GM12878 (cell line): ENCODE measurements at regions not wholly inside any gene's neighbourhood (a gene's known extent, or its start where the extent isn't known, plus 50 kb on each side); places are given as distances from the start of the nearest gene placed in this dataset.

Experiments used
- ATAC-seq: fragments of 200-7000 bp; cut with Tn5 transposase; 3 replicates; pipeline ENCODE4 v1.9.1; 2020; ENCODE audit warnings: mild to moderate bottlenecking, moderate library complexity
- BruUV-seq: library from RNA; stranded (reverse); fragments of 400-500 nt; replicated peaks from 2 replicates; lab custom pipeline; 2021; lab: Mats Ljungman, UMichigan
- CTCF ChIA-PET: fragments of 300-600 bp; sonication (Branson Sonifier 250); formaldehyde crosslinking; extraction: SDS; loops from one replicate; lab custom pipeline; 2021; ENCODE audit warnings: inconsistent platforms; lab: Yijun Ruan, JAX
- POLR2A ChIA-PET: fragments of 350-600 bp; formaldehyde crosslinking; extraction: SDS; loops from one replicate; lab custom pipeline; 2021; ENCODE audit warnings: inconsistent platforms; lab: Charles Lee
- RAD21 ChIA-PET: fragments of 300-600 bp; sonication (Branson Sonifier 250); formaldehyde crosslinking; loops from one replicate; lab custom pipeline; 2023; ENCODE audit warnings: antibody characterized with exemption; ENCODE audit not compliant: unreplicated experiment; lab: Charles Lee
- SMC1A ChIA-PET: fragments of 300-600 bp; sonication (Branson Sonifier 250); formaldehyde crosslinking; loops from one replicate; lab custom pipeline; 2023; ENCODE audit not compliant: unreplicated experiment, uncharacterized antibody; lab: Charles Lee
- DNase-seq: peaks from one replicate; pipeline ENCODE4 v3.0.0-alpha.2; 2011; ENCODE audit warnings: low read depth, low spot score
- FAIRE-seq: peaks from 3 replicates; lab custom pipeline; 2011; peaks lifted over from hg19 to GRCh38; lab: Jason Lieb, UNC
- H2AFZ ChIP-seq: 2 replicates; pipeline ENCODE4 v1.6.0; 2011; ENCODE audit warnings: low read depth, low read length, control low read depth; ENCODE audit not compliant: control insufficient read depth
- H3K27ac ChIP-seq: 2 replicates; pipeline ENCODE4 v1.5.1; 2011; ENCODE audit warnings: control low read depth; ENCODE audit not compliant: control insufficient read depth, insufficient read depth
- H3K27me3 ChIP-seq, 2 experiments: replicated peaks in 1 of 2; 2 replicates each; pipeline versions ENCODE4 v1.6.0 to v1.6.1; 2011; ENCODE audit warnings: low read length in 1 of 2; ENCODE audit not compliant: control insufficient read depth in 2 of 2, insufficient read depth in 2 of 2
- H3K36me3 ChIP-seq, 2 experiments: 2 replicates each; pipeline ENCODE4 v1.5.1; 2011; ENCODE audit warnings: low read length in 1 of 2; ENCODE audit not compliant: control insufficient read depth in 2 of 2, insufficient read depth in 2 of 2
- H3K4me1 ChIP-seq: 2 replicates; pipeline ENCODE4 v1.6.1; 2011; ENCODE audit warnings: mild to moderate bottlenecking, low read length, moderate library complexity, mixed read lengths; ENCODE audit not compliant: control insufficient read depth, insufficient read depth
- H3K4me2 ChIP-seq: 2 replicates; pipeline ENCODE4 v1.6.0; 2011; ENCODE audit warnings: control low read depth; ENCODE audit not compliant: control insufficient read depth, insufficient read depth
- H3K4me3 ChIP-seq: fragments of 200-600 bp; sonication (generic); 2 replicates; pipeline ENCODE4 v1.5.1; 2016
- H3K79me2 ChIP-seq: 2 replicates; pipeline ENCODE4 v1.6.0; 2011; ENCODE audit warnings: low read length; ENCODE audit not compliant: control insufficient read depth, insufficient read depth
- H3K9ac ChIP-seq: 2 replicates; pipeline ENCODE4 v1.8.0; 2011; ENCODE audit warnings: low read length, control low read depth, mixed read lengths; ENCODE audit not compliant: control insufficient read depth, insufficient read depth
- H3K9me3 ChIP-seq: replicated peaks from 3 replicates; pipeline ENCODE4 v1.5.1; 2011; ENCODE audit warnings: mild to moderate bottlenecking, low read length; ENCODE audit not compliant: control insufficient read depth, insufficient read depth
- H4K20me1 ChIP-seq: 2 replicates; pipeline ENCODE4 v1.6.0; 2011; ENCODE audit not compliant: control insufficient read depth, insufficient read depth
- ATF3 ChIP-seq: IDR thresholded peaks from 2 replicates; pipeline ENCODE4 v1.6.1; 2011; ENCODE audit warnings: low read depth, mild to moderate bottlenecking, low read length, moderate library complexity, borderline replicate concordance; ENCODE audit errors: extremely low read depth
- ELK1 ChIP-seq: IDR thresholded peaks from 2 replicates; pipeline ENCODE4 v1.6.1; 2012; ENCODE audit warnings: low read depth, low read length, improper control_type of control experiment
- ETV6 ChIP-seq, 2 experiments: fragments of 450-650 bp in 1 of 2; IDR thresholded peaks in 1 of 2; conservative IDR thresholded peaks in 1 of 2; 2 replicates each; pipeline ENCODE4 v1.6.1; 2014; ENCODE audit warnings: antibody characterized with exemption in 1 of 2, borderline replicate concordance in 1 of 2, low read depth in 1 of 2, mild to moderate bottlenecking in 1 of 2, moderate library complexity in 1 of 2
- FOXM1 ChIP-seq: IDR thresholded peaks from 2 replicates; pipeline ENCODE4 v1.6.1; 2012; ENCODE audit warnings: low read depth, mild to moderate bottlenecking, inconsistent platforms, low read length, moderate library complexity
- GABPA ChIP-seq: IDR thresholded peaks from 2 replicates; pipeline ENCODE4 v1.6.1; 2014; ENCODE audit warnings: antibody characterized with exemption, low read depth, mild to moderate bottlenecking, inconsistent platforms
- IKZF2 ChIP-seq, 2 experiments: fragments of 450-650 bp; IDR thresholded peaks; 2 replicates each; pipeline ENCODE4 v1.6.1; 2017; ENCODE audit warnings: mild to moderate bottlenecking in 2 of 2, moderate library complexity in 2 of 2
- IRF5 ChIP-seq: fragments of 450-650 bp; IDR thresholded peaks from 2 replicates; pipeline ENCODE4 v1.6.1; 2017; ENCODE audit warnings: borderline replicate concordance
- NFIC ChIP-seq: IDR thresholded peaks from 2 replicates; pipeline ENCODE4 v1.6.1; 2012; ENCODE audit warnings: low read depth, mild to moderate bottlenecking, inconsistent platforms, low read length, moderate library complexity
- PAX5 ChIP-seq: IDR thresholded peaks from 2 replicates; pipeline ENCODE4 v1.6.1; 2011; ENCODE audit warnings: low read depth, low read length, borderline replicate concordance
- SKIL ChIP-seq: fragments of 450-650 bp; IDR thresholded peaks from 2 replicates; pipeline ENCODE4 v1.6.1; 2017; ENCODE audit warnings: mild to moderate bottlenecking, low read depth, inconsistent platforms; ENCODE audit not compliant: poor library complexity, severe bottlenecking
- TBL1XR1 ChIP-seq: IDR thresholded peaks from 2 replicates; pipeline ENCODE4 v1.6.1; 2012; ENCODE audit warnings: low read depth, low read length, improper control_type of control experiment
- ZNF24 ChIP-seq: fragments of 450-650 bp; IDR thresholded peaks from 2 replicates; pipeline ENCODE4 v1.6.1; 2017; ENCODE audit warnings: antibody characterized with exemption, mild to moderate bottlenecking
- WGBS: methylation state at CpG from one replicate; pipeline ENCODE4 v1.1.6; 2016; ENCODE audit warnings: low lambda C conversion rate; ENCODE audit not compliant: insufficient replicate concordance, insufficient coverage; ENCODE audit errors: missing lambda C conversion rate; 5-methylcytosine and 5-hydroxymethylcytosine counted together
- in situ Hi-C: fragments of 300-500 bp; cut with MboI; formaldehyde crosslinking; loops from 9 replicates; pipeline ENCODE4 v1.14.3; 2018; ENCODE audit warnings: mixed read lengths
- intact Hi-C: fragments of 100-400 bp; cut with micrococcal nuclease; formaldehyde crosslinking; loops from one replicate; pipeline ENCODE4 v1.14.2; 2022; ENCODE audit not compliant: unreplicated experiment
- TF ChIP-seq, protein P1 (sequence below): IDR thresholded peaks from 2 replicates; pipeline ENCODE4 v1.6.1; 2011; ENCODE audit warnings: low read depth, low read length, improper control_type of control experiment, borderline replicate concordance

DNA sequence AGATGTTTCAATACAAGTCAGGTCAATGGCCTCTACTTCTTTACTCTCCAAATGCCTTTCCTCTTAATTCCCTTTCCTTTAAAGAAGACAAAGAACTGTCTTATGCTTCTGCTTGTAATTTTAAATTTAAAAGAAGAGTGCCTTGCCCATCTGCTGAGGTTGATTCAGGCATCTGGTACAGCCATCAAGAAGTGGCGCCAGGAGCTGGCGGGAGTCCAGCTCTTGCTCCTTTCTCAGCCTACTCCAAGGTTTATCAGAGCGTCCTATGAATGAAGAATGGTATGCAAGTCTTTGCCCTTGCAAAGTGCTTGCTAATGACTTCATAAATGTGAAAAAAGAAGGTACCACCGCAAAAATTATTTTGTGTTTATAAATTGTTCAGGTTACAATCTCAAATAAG, 294.6 kb upstream of the TGFBR2 start (continued):
- TF ChIP-seq SKIL, result no peak
- TF ChIP-seq, protein P1, sequence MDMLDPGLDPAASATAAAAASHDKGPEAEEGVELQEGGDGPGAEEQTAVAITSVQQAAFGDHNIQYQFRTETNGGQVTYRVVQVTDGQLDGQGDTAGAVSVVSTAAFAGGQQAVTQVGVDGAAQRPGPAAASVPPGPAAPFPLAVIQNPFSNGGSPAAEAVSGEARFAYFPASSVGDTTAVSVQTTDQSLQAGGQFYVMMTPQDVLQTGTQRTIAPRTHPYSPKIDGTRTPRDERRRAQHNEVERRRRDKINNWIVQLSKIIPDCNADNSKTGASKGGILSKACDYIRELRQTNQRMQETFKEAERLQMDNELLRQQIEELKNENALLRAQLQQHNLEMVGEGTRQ, result no peak
- no peak for TF ChIP-seq GABPA
- TF ChIP-seq ETV6 (conservative IDR thresholded peaks at IDR 0.05 in 1 of 2, IDR thresholded peaks at IDR 0.05 in 1 of 2; ENCODE audit: borderline replicate concordance in 1 of 2, low read depth in 1 of 2), result no peak
- TF ChIP-seq FOXM1, result no peak
- no peak for TF ChIP-seq PAX5

DNA sequence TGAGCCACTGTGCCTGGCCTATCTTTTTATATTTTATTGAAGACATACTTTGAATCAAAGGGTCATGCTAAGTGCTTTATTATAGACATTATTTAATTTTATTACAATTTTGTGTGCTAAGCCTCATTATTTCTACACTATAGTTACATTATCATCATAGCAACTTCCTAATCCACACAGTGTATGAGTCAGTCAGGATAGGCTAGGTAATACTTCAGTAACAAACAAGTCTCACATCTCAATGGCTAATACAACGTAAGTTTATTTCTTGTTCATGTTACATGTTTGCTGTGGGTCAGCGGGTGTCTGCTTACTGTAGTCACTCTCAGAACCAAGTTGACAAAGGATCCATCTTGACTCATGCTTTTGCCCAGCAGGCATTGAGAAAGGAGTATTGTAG, 292.6 kb upstream of the TGFBR2 start:
- no peaks in the 10 kb centered on the region for H3K27me3 ChIP-seq
- H3K27ac ChIP-seq, result no peak overlapping the region
- FAIRE-seq, result no peak
- H3K9me3 ChIP-seq, result no peaks in the 10 kb centered on the region
- no peak overlapping the region for H3K4me2 ChIP-seq
- H3K9ac ChIP-seq, result no peak overlapping the region
- CTCF ChIA-PET, result no interaction called here
- DNase-seq, result no peak
- 16% methylated on average over 2 of the region's 2 CpGs for WGBS
- intact Hi-C loops (no loop called here), in situ Hi-C loops (no loop called here)
- RAD21 ChIA-PET, result no interaction called here
- no TSS peak for BruUV-seq
- no peak overlapping the region for H2AFZ ChIP-seq
- no peak for ATAC-seq
- H3K79me2 ChIP-seq, result no peaks in the 10 kb centered on the region
- POLR2A ChIA-PET, result no interaction called here
- no peaks in the 10 kb centered on the region for H4K20me1 ChIP-seq
- H3K4me1 ChIP-seq, result no peaks in the 10 kb centered on the region
- H3K36me3 ChIP-seq, result no peaks in the 10 kb centered on the region
- no peak overlapping the region for H3K4me3 ChIP-seq
- SMC1A ChIA-PET, result no interaction called here
- TF ChIP-seq IKZF2 (IDR thresholded peaks at IDR 0.05), result no peak
- TF ChIP-seq NFIC, result no peak
- TF ChIP-seq ZNF24, result no peak
- TF ChIP-seq IRF5, result no peak
- TF ChIP-seq ATF3, result no peak
- TF ChIP-seq, protein P1, result no peak
- TF ChIP-seq TBL1XR1, result no peak
- no peak for TF ChIP-seq ELK1
